ENCODE measurements at regions not wholly inside any gene's neighbourhood (a gene's known extent, or its start where the extent isn't known, plus 50 kb on each side); places are given as distances from the start of the nearest gene placed in this dataset.
"Not testable (repeated sequence)": the region's sequence is repeated elsewhere in the genome, so short reads cannot be mapped to it uniquely, and the experiment has no call there.

DNA sequence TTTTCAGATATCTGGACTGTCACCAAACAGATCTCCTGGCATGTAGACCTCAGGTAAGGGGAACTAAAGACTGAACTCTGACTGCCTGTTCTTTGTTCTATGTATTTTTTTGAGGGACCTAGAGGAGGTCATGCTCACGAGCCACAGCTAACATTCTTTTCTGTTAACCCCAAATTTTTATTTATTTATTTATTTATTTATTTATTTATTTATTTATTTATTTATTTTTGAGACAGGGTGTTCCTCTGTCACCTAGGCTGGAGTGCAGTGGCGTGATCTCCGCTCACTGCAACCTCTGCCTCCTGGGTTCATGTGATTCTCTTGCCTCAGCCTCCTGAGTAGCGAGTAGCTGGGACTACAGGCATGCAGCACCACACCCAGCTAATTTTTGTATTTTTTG, 562.0 kb downstream of the NLGN4X start:
- H3K36me3 ChIP-seq (ENCODE audit: control insufficient read depth in 2 of 2, insufficient read depth in 2 of 2, low read length in 1 of 2); H3K9me3 ChIP-seq (ENCODE audit: control insufficient read depth in 2 of 2, insufficient read depth in 1 of 2, low read depth in 1 of 2, low read length in 1 of 2); H3K27ac ChIP-seq (ENCODE audit: low read depth in 2 of 2, low read length in 1 of 2); H3K27me3 ChIP-seq (ENCODE audit: control insufficient read depth in 1 of 2, insufficient read depth in 2 of 2, low read length in 2 of 2); H3K4me1 ChIP-seq (ENCODE audit: control insufficient read depth in 2 of 2, insufficient read depth in 2 of 2, low read length in 1 of 2); H3K4me3 ChIP-seq (ENCODE audit: low read depth in 1 of 2, low read length in 2 of 2): not testable (repeated sequence)
- WGBS, 2 donors: 76% methylated on average over 4 of the region's 4 CpGs

DNA sequence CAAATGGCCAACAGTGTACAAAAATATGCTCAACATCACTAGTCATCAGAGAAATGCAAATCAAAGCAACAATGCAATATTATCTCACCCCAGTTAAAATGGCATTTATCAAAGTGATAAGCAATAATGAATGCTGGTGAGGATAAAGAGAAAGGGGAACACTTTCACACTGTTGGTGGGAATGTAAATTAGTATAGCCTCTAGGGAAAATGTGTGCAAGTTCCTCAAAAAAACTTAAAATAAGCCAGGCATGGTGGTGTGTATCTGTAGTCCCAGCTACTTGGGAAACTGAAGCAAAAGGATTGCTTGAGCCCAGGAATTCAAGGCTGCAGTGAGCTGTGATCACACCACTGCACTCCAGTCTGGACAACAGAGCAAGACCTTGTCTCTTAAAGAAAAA, 572.1 kb downstream of the NLGN4X start:
- Histone ChIP-seq H3K4me3 (ENCODE audit: low read depth in 1 of 2, low read length in 2 of 2) (no peak overlapping the region), H3K27me3 (ENCODE audit: control insufficient read depth in 1 of 2, insufficient read depth in 2 of 2, low read length in 2 of 2) (no peaks in the 10 kb centered on the region), H3K9me3 (ENCODE audit: control insufficient read depth in 2 of 2, insufficient read depth in 1 of 2, low read depth in 1 of 2, low read length in 1 of 2) (peaks cover 0 to 3% of the 10 kb centered on the region in 2 donors), H3K27ac (ENCODE audit: low read depth in 2 of 2, low read length in 1 of 2) (no peak overlapping the region), H3K36me3 (ENCODE audit: control insufficient read depth in 2 of 2, insufficient read depth in 2 of 2, low read length in 1 of 2) (no peaks in the 10 kb centered on the region), H3K4me1 (ENCODE audit: control insufficient read depth in 2 of 2, insufficient read depth in 2 of 2, low read length in 1 of 2) (no peaks in the 10 kb centered on the region)

DNA sequence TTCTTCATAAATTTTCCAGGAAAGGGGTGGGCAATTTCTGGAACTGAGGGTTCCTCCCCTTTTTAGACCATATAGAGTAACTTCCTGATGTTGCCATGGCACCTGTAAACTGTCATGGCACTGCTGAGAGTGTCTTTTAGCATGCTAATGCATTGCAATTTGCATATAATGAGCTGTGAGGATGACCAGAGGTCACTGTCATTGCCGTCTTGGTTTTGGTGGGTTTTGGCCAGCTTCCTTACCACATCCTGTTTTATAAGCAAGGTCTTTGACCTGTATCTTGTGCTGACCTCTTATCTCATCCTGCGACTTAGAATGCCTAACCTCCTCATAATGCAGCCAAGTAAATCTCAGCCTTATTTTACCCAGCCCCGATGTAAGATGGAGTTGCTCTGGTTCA, 577.8 kb downstream of the NLGN4X start:
- WGBS, 2 donors: 61 to 68% methylated on average over 3 of the region's 3 CpGs
- peaks cover 0 to 3% of the 10 kb centered on the region in 2 donors for H3K9me3 ChIP-seq (ENCODE audit: control insufficient read depth in 2 of 2, insufficient read depth in 1 of 2, low read depth in 1 of 2, low read length in 1 of 2)

DNA sequence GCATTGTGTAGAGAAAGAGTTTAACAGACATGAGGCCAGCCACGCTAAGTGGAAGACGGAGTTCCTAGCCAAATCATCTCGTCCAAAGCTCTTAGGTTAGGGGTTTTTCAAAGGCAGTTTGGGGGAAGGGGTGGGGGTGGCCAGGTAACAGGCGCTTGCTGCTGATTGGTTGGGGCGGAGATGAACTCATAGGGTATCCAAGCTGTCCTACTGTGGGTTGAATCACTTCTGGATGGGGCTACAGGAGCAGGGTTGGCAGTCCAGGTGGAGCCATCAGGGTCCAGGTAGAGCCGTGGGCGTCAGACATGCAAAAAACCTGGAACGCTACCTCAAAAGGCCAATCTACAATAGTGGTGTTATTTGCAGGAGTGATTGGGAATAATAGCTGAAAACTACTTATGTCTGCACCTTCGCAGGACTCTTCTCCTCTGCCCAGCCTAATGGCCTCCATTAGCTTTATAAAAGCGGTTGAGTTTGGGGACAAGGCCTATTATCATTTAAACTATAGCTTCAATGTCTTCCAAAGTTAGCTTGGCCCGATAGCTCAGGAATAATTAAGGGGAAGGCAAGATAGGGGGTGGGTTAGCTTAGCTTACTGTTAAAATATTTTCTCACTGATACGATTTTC, 579.6 kb downstream of the NLGN4X start:
- Histone ChIP-seq H3K4me3 (ENCODE audit: low read depth in 1 of 2, low read length in 2 of 2) (no peak overlapping the region), H3K9me3 (ENCODE audit: control insufficient read depth in 2 of 2, insufficient read depth in 1 of 2, low read depth in 1 of 2, low read length in 1 of 2) (no peaks in the 10 kb centered on the region), H3K27ac (ENCODE audit: low read depth in 2 of 2, low read length in 1 of 2) (no peak overlapping the region), H3K27me3 (ENCODE audit: control insufficient read depth in 1 of 2, insufficient read depth in 2 of 2, low read length in 2 of 2) (no peaks in the 10 kb centered on the region), H3K36me3 (ENCODE audit: control insufficient read depth in 2 of 2, insufficient read depth in 2 of 2, low read length in 1 of 2) (no peaks in the 10 kb centered on the region), H3K4me1 (ENCODE audit: control insufficient read depth in 2 of 2, insufficient read depth in 2 of 2, low read length in 1 of 2) (no peaks in the 10 kb centered on the region)
- WGBS, 2 donors: 65 to 67% methylated on average over 12 of the region's 12 CpGs

More for the DNA sequence above, 577.8 kb downstream of the NLGN4X start:
- Histone ChIP-seq H3K4me1 (ENCODE audit: control insufficient read depth in 2 of 2, insufficient read depth in 2 of 2, low read length in 1 of 2) (no peaks in the 10 kb centered on the region), H3K4me3 (ENCODE audit: low read depth in 1 of 2, low read length in 2 of 2) (no peak overlapping the region), H3K36me3 (ENCODE audit: control insufficient read depth in 2 of 2, insufficient read depth in 2 of 2, low read length in 1 of 2) (no peaks in the 10 kb centered on the region), H3K27ac (ENCODE audit: low read depth in 2 of 2, low read length in 1 of 2) (no peak overlapping the region), H3K27me3 (ENCODE audit: control insufficient read depth in 1 of 2, insufficient read depth in 2 of 2, low read length in 2 of 2) (no peaks in the 10 kb centered on the region)

DNA sequence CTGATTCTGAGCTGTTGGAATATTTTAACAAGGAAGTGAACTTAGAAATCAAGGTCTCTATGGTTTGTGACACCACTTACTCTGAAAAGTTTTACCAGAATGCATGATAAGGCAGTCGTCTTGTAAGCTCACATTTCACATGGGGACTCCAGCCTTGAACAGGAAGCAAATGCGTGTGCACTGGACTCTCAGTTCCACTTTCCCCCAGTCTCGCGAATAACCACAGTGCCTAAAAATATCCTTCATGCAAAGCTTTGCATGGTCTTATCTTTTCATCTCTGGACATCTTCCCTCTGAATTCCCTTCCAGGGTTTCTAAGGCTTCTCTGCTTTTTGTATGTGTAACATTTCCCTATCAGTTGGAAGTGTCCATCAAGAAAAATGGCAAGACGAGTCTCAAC, 581.8 kb downstream of the NLGN4X start:
- Histone ChIP-seq H3K9me3 (ENCODE audit: control insufficient read depth in 2 of 2, insufficient read depth in 1 of 2, low read depth in 1 of 2, low read length in 1 of 2) (no peaks in the 10 kb centered on the region), H3K36me3 (ENCODE audit: control insufficient read depth in 2 of 2, insufficient read depth in 2 of 2, low read length in 1 of 2) (no peaks in the 10 kb centered on the region), H3K4me3 (ENCODE audit: low read depth in 1 of 2, low read length in 2 of 2) (no peak overlapping the region), H3K4me1 (ENCODE audit: control insufficient read depth in 2 of 2, insufficient read depth in 2 of 2, low read length in 1 of 2) (no peaks in the 10 kb centered on the region), H3K27me3 (ENCODE audit: control insufficient read depth in 1 of 2, insufficient read depth in 2 of 2, low read length in 2 of 2) (no peaks in the 10 kb centered on the region), H3K27ac (ENCODE audit: low read depth in 2 of 2, low read length in 1 of 2) (no peak overlapping the region)
- WGBS, 2 donors: 52 to 63% methylated on average over 5 of the region's 5 CpGs

DNA sequence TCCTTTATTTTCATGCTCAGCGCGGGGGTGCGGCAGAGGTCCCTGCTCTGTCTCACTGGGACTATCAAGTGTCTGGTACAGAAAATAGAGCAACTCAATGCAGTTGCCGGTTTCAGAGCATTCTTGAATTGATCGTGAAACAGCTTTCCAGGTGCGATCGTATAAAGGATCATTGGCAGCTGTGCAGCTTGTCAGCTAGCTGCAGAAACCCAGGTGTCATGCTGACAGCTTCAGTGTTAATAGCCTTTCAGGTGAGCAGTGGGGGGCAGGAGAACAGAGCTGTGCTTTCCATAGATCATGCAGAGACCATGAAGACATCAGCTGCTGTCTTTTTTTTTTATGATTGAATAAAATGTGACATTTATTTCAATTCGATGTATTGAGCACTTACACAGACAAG, 583.9 kb downstream of the NLGN4X start:
- Histone ChIP-seq H3K4me1 (ENCODE audit: control insufficient read depth in 2 of 2, insufficient read depth in 2 of 2, low read length in 1 of 2) (no peaks in the 10 kb centered on the region), H3K4me3 (ENCODE audit: low read depth in 1 of 2, low read length in 2 of 2) (no peak overlapping the region), H3K9me3 (ENCODE audit: control insufficient read depth in 2 of 2, insufficient read depth in 1 of 2, low read depth in 1 of 2, low read length in 1 of 2) (no peaks in the 10 kb centered on the region), H3K27ac (ENCODE audit: low read depth in 2 of 2, low read length in 1 of 2) (no peak overlapping the region), H3K36me3 (ENCODE audit: control insufficient read depth in 2 of 2, insufficient read depth in 2 of 2, low read length in 1 of 2) (no peaks in the 10 kb centered on the region), H3K27me3 (ENCODE audit: control insufficient read depth in 1 of 2, insufficient read depth in 2 of 2, low read length in 2 of 2) (no peaks in the 10 kb centered on the region)
- WGBS, 2 donors: 46 to 48% methylated on average over 8 of the region's 8 CpGs

DNA sequence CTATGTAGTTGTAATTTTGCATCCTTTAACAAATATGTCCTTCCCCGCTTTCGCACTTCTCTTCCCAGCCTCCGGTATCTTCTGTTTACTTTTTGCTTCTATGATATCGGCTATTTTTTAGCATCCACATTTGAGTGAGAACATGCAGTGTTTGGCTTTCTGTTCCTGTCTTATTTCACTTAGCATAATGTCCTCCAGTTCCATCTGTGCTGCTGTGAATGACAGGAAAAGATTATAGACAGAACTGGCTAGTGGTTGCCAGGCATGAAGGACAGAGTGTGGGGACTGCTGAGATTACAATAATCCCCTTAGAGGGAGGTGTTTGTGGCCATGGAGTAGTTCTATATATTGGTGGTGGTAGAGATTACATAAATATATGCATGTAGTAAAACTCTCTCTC, 588.6 kb downstream of the NLGN4X start:
- WGBS, 2 donors: 90% methylated on average over 4 of the region's 4 CpGs
- H3K4me3 ChIP-seq (ENCODE audit: low read depth in 1 of 2, low read length in 2 of 2): no peak overlapping the region

DNA sequence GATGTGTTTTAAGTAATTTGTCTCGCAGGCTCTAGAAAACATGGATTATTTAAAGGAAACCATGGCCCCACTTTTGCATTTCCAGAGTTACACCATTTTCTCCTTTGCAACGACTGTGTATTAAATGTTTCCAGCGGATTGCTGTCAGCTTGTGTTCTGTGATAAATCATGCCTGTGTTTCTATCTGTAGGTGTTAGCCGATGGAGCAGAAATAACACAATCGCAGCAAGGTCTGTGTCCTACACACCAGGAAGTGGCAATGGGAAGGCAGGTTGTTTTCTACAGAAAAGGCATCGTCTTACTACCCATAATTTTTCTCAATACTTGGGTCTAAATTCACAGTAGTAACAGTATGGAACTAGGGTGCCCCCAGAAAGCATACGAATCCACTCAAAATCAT, 590.1 kb downstream of the NLGN4X start:
- WGBS, 2 donors: 77 to 88% methylated on average over 7 of the region's 7 CpGs
- Histone ChIP-seq H3K27ac (ENCODE audit: low read depth in 2 of 2, low read length in 1 of 2) (no peak overlapping the region), H3K4me1 (ENCODE audit: control insufficient read depth in 2 of 2, insufficient read depth in 2 of 2, low read length in 1 of 2) (no peaks in the 10 kb centered on the region), H3K4me3 (ENCODE audit: low read depth in 1 of 2, low read length in 2 of 2) (no peak overlapping the region), H3K9me3 (ENCODE audit: control insufficient read depth in 2 of 2, insufficient read depth in 1 of 2, low read depth in 1 of 2, low read length in 1 of 2) (no peaks in the 10 kb centered on the region), H3K36me3 (ENCODE audit: control insufficient read depth in 2 of 2, insufficient read depth in 2 of 2, low read length in 1 of 2) (no peaks in the 10 kb centered on the region), H3K27me3 (ENCODE audit: control insufficient read depth in 1 of 2, insufficient read depth in 2 of 2, low read length in 2 of 2) (no peaks in the 10 kb centered on the region)

More for the DNA sequence above, 588.6 kb downstream of the NLGN4X start:
- Histone ChIP-seq H3K27ac (ENCODE audit: low read depth in 2 of 2, low read length in 1 of 2) (no peak overlapping the region), H3K4me1 (ENCODE audit: control insufficient read depth in 2 of 2, insufficient read depth in 2 of 2, low read length in 1 of 2) (no peaks in the 10 kb centered on the region), H3K27me3 (ENCODE audit: control insufficient read depth in 1 of 2, insufficient read depth in 2 of 2, low read length in 2 of 2) (no peaks in the 10 kb centered on the region), H3K9me3 (ENCODE audit: control insufficient read depth in 2 of 2, insufficient read depth in 1 of 2, low read depth in 1 of 2, low read length in 1 of 2) (no peaks in the 10 kb centered on the region), H3K36me3 (ENCODE audit: control insufficient read depth in 2 of 2, insufficient read depth in 2 of 2, low read length in 1 of 2) (no peaks in the 10 kb centered on the region)

DNA sequence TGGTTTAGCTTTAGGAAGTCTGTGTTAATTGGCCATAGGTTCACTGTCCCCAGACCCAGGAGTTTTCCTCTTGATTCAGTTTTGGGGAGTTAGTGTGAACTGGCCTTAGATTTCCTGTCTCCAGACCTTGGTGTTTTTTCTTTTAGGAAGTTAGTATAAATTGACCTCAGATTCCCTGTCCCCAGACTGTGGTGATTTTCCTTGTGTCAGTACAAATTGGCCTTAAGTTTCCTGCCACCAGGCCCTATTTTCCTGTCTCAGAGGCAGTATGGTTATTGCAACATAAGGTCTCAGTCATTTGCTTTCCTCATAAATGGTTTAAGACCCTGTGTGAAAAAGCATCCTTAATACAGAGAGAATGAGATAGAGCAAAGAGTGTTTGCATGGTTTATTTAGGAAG, 595.8 kb downstream of the NLGN4X start:
- H3K27me3 ChIP-seq (ENCODE audit: control insufficient read depth in 1 of 2, insufficient read depth in 2 of 2, low read length in 2 of 2): no peaks in the 10 kb centered on the region
- no peaks in the 10 kb centered on the region for H3K4me1 ChIP-seq (ENCODE audit: control insufficient read depth in 2 of 2, insufficient read depth in 2 of 2, low read length in 1 of 2)
- peaks cover 0 to 6% of the 10 kb centered on the region in 2 donors for H3K9me3 ChIP-seq (ENCODE audit: control insufficient read depth in 2 of 2, insufficient read depth in 1 of 2, low read depth in 1 of 2, low read length in 1 of 2)
- H3K36me3 ChIP-seq (ENCODE audit: control insufficient read depth in 2 of 2, insufficient read depth in 2 of 2, low read length in 1 of 2): no peaks in the 10 kb centered on the region
- no peak overlapping the region for H3K27ac ChIP-seq (ENCODE audit: low read depth in 2 of 2, low read length in 1 of 2)
- no peak overlapping the region for H3K4me3 ChIP-seq (ENCODE audit: low read depth in 1 of 2, low read length in 2 of 2)

DNA sequence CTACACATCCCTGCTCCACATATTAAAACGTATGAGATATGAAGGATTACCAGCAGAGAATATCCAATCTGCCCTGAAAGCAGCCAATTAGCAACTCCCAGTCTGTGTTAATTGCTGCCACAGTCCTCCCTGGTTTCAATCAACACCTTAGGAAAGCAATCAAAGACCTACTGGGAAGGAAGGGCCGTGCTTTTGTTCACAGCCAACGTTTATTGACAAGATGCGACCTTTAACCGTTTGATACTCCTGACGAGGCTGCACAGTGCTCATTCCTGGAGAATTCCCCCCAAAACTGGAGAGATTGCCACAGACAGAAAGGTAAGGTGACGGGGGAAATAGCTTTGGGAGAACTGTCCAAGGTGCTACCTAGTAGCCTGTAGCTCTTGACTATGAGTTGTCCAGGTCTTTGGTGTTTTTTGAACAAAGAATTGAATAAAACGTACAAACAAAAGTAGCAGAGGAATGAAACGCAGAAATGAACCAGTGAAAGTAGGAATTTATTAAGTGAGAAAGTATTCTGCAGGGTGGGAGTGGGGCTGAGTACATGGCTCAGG, 596.5 kb downstream of the NLGN4X start:
- no peak overlapping the region for H3K27ac ChIP-seq (ENCODE audit: low read depth in 2 of 2, low read length in 1 of 2)
- H3K4me1 ChIP-seq (ENCODE audit: control insufficient read depth in 2 of 2, insufficient read depth in 2 of 2, low read length in 1 of 2): no peaks in the 10 kb centered on the region
- 30 to 37% methylated on average over 9 of the region's 9 CpGs for WGBS, 2 donors
- H3K36me3 ChIP-seq (ENCODE audit: control insufficient read depth in 2 of 2, insufficient read depth in 2 of 2, low read length in 1 of 2): no peaks in the 10 kb centered on the region
- H3K27me3 ChIP-seq (ENCODE audit: control insufficient read depth in 1 of 2, insufficient read depth in 2 of 2, low read length in 2 of 2): no peaks in the 10 kb centered on the region
- peaks cover 0 to 6% of the 10 kb centered on the region in 2 donors for H3K9me3 ChIP-seq (ENCODE audit: control insufficient read depth in 2 of 2, insufficient read depth in 1 of 2, low read depth in 1 of 2, low read length in 1 of 2)
- no peak overlapping the region for H3K4me3 ChIP-seq (ENCODE audit: low read depth in 1 of 2, low read length in 2 of 2)

Measured in esophagus (tissue), 2 donors.